ENCODE measurements at regions not wholly inside any gene's neighbourhood (a gene's known extent, or its start where the extent isn't known, plus 50 kb on each side); places are given as distances from the start of the nearest gene placed in this dataset.

DNA sequence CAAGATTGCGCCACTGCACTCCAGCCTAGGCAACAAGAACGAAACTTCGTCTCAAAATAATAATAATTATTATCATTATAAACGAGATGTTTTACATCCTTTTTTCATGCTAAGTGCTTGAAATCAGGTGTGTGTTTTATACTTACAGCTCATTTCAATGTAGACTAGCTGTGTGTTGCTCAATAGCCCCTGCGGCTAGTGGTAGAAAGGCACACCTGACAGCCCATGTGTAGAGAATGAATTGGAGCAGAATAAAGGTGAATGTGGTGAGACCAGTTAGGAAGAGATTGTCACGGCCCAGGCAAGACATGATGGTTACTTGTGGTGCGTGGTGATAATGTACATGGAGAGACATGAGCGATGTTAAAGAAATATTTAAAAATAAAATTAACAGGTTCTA lies 86.7 kb upstream of the TMEM26 start:
- no peak for DNase-seq (ENCODE audit: low spot score in 2 of 2)
- no peaks in the 10 kb centered on the region for H3K9me3 ChIP-seq
- TF ChIP-seq CTCF (IDR thresholded peaks at IDR 0.05) (no peak), POLR2AphosphoS5 (IDR thresholded peaks at IDR 0.05) (no peak), POLR2A (IDR thresholded peaks at IDR 0.05) (no peak), EP300 (IDR thresholded peaks at IDR 0.05) (no peak)
- H3K4me1 ChIP-seq = no peaks in the 10 kb centered on the region
- no peaks in the 10 kb centered on the region for H3K36me3 ChIP-seq
- WGBS = 91% methylated on average over 8 of the region's 8 CpGs
- H3K27me3 ChIP-seq = no peaks in the 10 kb centered on the region
- no peak overlapping the region for H3K4me3 ChIP-seq
- H3K27ac ChIP-seq = no peak overlapping the region

DNA sequence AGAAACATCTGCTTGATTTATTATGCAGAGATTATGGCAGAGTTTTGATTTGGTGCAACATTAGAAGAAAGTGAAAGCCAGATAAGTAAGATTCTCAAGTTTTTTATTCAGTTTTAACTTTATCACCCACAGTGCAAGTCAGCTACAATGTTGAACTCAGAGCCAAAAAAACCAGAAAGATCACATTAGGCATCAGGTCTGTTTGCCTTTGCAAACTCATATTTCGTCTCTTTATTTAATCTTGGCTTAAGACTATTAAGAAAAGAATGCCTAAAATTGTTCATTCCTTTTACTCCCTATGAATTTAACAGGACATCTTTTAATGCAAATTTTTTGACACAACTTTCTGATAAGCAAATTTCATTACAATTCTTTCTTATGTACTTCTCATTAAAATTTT lies 76.0 kb upstream of the TMEM26 start:
- no peaks in the 10 kb centered on the region for H3K36me3 ChIP-seq
- H3K27me3 ChIP-seq = no peaks in the 10 kb centered on the region
- H3K4me1 ChIP-seq = no peaks in the 10 kb centered on the region
- H3K27ac ChIP-seq = no peak overlapping the region
- no peaks in the 10 kb centered on the region for H3K9me3 ChIP-seq
- TF ChIP-seq POLR2A (IDR thresholded peaks at IDR 0.05) = no peak
- no peak for TF ChIP-seq EP300 (IDR thresholded peaks at IDR 0.05)
- TF ChIP-seq POLR2AphosphoS5 (IDR thresholded peaks at IDR 0.05) = no peak
- TF ChIP-seq CTCF (IDR thresholded peaks at IDR 0.05) = no peak
- H3K4me3 ChIP-seq = no peak overlapping the region
- no peak for DNase-seq (ENCODE audit: low spot score in 2 of 2)
- 34% methylated on average over 1 of the region's 1 CpG for WGBS

- H3K27ac ChIP-seq = no peak overlapping the region
- DNase-seq (ENCODE audit: low spot score in 2 of 2) = no peak
- H3K36me3 ChIP-seq = no peaks in the 10 kb centered on the region
- TF ChIP-seq POLR2AphosphoS5 (IDR thresholded peaks at IDR 0.05) = no peak
- no peak for TF ChIP-seq EP300 (IDR thresholded peaks at IDR 0.05)
- no peak for TF ChIP-seq CTCF (IDR thresholded peaks at IDR 0.05)
- no peak for TF ChIP-seq POLR2A (IDR thresholded peaks at IDR 0.05)
- no peak overlapping the region for H3K4me3 ChIP-seq
- H3K4me1 ChIP-seq = no peaks in the 10 kb centered on the region
- no peaks in the 10 kb centered on the region for H3K9me3 ChIP-seq
- WGBS = 67% methylated on average over 2 of the region's 2 CpGs
- H3K27me3 ChIP-seq = no peaks in the 10 kb centered on the region
Measured at GRCh38 chr10:61503051-61503450, 49.9 kb upstream of the TMEM26 start.
